ENCODE measurements at regions not wholly inside any gene's neighbourhood (a gene's known extent, or its start where the extent isn't known, plus 50 kb on each side); places are given as distances from the start of the nearest gene placed in this dataset.

DNA sequence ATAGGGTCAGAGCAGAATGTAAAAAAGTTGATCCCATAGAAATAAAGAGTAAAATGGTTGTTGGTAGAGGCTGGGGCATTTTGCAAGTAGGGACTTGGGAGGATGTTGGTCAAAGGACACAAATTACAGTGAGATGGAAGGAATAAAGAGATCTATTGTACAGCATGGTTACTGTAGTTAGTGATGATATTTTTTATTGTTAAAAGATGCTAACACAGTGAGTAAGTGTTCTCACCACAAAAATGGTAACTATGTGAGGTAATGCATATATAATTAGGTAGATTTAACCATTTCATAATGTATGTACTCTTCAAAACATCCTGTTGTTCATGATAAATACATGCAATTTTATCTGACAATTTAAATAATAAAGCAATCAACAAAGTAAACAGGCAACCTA lies 280.7 kb upstream of the MAGI2 start:
- DNase-seq (ENCODE audit: low read depth): no peak
- TF ChIP-seq, protein P1, sequence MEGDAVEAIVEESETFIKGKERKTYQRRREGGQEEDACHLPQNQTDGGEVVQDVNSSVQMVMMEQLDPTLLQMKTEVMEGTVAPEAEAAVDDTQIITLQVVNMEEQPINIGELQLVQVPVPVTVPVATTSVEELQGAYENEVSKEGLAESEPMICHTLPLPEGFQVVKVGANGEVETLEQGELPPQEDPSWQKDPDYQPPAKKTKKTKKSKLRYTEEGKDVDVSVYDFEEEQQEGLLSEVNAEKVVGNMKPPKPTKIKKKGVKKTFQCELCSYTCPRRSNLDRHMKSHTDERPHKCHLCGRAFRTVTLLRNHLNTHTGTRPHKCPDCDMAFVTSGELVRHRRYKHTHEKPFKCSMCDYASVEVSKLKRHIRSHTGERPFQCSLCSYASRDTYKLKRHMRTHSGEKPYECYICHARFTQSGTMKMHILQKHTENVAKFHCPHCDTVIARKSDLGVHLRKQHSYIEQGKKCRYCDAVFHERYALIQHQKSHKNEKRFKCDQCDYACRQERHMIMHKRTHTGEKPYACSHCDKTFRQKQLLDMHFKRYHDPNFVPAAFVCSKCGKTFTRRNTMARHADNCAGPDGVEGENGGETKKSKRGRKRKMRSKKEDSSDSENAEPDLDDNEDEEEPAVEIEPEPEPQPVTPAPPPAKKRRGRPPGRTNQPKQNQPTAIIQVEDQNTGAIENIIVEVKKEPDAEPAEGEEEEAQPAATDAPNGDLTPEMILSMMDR (IDR thresholded peaks at IDR 0.05; ENCODE audit: insufficient read depth, low read depth, low read length): no peak
- H3K4me3 ChIP-seq (ENCODE audit: low read depth, low read length): no peak overlapping the region

DNA sequence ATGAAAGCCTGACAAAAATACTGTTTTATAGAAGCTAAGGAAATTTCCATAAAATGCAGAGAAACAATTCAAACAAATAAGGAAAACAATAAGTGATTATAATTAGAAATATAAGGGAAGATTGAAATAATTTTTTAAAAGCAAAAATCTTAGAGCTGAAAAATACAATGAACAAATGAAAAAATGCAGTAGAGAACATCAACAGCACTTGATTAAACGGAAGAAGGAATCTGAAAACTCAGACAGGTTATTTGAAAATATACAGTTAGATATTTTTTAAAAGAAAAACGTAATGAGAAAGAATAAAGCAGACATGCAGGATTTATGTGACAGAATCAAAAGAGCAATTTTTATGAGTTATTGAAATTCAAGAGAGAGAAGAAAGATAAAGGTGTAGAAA lies 279.1 kb upstream of the MAGI2 start:
- H3K4me3 ChIP-seq (ENCODE audit: low read depth, low read length): no peak overlapping the region
- no peak for DNase-seq (ENCODE audit: low read depth)
- TF ChIP-seq, protein P1 (IDR thresholded peaks at IDR 0.05; ENCODE audit: insufficient read depth, low read depth, low read length): no peak

DNA sequence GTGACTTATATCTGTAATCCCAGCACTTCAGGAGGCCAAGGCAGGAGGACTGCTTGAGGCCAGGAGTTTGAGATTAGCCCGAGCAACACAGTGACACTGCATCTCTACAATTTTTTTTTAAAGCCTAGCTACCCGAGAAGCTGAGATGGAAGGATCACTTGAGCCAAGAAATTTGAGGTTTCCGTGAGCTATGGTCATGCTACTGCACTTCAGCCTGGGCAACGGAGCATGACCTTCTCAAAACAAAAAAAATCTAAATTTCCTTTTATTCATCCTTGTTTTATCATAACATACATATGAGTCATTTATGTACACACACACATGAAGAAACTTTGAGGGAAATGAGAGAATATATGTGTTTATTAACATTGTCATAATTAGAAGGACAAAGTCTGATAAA lies 277.5 kb upstream of the MAGI2 start:
- DNase-seq (ENCODE audit: low read depth): no peak
- no peak overlapping the region for H3K4me3 ChIP-seq (ENCODE audit: low read depth, low read length)
- TF ChIP-seq, protein P1 (IDR thresholded peaks at IDR 0.05; ENCODE audit: insufficient read depth, low read depth, low read length): no peak

DNA sequence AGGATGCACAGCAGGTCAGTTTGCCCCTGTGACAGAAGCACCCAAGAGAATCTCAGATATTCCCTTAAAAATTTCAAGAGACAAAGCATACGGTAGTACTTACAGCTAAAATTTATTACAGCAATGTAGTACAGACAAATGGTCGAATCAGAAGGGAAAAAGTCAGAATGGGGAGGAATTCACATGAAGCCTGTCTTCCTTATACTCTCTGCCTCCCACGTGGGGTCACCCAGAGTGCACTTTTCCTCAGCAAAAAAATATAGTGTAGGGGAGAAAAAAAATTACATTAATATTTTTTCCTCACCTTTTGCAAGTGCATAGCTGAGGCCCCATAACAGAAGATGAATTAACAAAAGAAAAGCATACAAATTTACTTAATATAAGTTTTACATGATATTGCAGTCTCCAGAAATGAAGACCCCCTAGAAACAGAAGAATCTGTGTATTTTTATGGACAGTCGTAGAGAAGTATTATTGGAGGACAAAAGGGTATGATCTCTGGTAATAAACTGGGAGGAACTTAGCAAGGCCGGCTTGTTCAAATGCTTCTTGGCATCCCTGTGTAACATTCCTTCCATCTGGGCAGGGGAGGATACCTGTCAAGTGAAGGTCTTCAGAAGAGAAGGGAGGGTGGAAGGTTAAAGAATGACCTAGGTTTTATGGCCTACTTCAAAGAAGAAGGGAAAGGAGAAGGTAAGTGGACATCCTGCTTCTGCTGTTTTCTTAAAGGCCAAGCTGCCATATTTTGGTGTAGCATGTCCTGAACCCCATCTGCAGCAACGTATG lies 270.6 kb upstream of the MAGI2 start:
- no peak overlapping the region for H3K4me3 ChIP-seq (ENCODE audit: low read depth, low read length)
- TF ChIP-seq, protein P1 (IDR thresholded peaks at IDR 0.05; ENCODE audit: insufficient read depth, low read depth, low read length): no peak
- no peak for DNase-seq (ENCODE audit: low read depth)

DNA sequence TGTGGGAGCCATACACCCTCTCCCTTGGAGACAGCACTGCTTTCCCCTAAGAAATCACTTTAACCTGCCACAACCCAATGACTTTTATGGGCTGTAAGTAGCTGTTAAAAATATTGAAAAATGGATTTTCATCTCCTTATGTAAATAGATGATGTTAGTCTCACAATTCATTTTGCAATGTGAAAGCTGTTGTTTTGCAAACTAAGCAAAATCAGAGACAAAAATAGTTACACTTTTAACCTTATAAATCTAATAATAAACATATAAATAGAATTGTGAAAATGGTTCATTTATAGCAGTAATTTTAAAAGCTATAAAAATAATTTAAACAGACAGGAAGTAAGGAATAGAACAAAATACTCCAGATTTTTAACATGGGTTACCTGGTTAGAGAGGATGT lies 268.8 kb upstream of the MAGI2 start:
- no peak for DNase-seq (ENCODE audit: low read depth)
- H3K4me3 ChIP-seq (ENCODE audit: low read depth, low read length): no peak overlapping the region
- TF ChIP-seq, protein P1 (IDR thresholded peaks at IDR 0.05; ENCODE audit: insufficient read depth, low read depth, low read length): no peak

DNA sequence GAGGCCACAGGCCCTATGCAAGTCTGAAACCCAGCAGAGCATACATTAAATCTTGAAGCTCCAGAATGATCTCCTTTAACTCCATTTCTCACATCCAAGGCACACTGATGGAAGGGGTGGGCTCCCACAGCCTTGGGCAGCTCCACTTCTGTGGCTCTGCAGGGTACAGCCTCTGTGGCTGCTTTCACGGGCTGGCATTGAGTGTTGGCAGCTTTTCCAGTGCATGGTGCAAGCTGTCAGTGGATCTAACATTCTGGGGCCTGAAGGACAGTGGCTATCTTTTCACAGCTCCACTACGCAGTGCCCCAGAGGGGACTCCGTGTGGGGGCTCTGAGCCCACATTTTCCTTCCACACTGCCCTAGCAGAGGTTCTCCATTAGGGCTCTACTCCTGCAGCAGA lies 265.7 kb upstream of the MAGI2 start:
- TF ChIP-seq, protein P1 (IDR thresholded peaks at IDR 0.05; ENCODE audit: insufficient read depth, low read depth, low read length): no peak
- DNase-seq (ENCODE audit: low read depth): no peak
- no peak overlapping the region for H3K4me3 ChIP-seq (ENCODE audit: low read depth, low read length)

DNA sequence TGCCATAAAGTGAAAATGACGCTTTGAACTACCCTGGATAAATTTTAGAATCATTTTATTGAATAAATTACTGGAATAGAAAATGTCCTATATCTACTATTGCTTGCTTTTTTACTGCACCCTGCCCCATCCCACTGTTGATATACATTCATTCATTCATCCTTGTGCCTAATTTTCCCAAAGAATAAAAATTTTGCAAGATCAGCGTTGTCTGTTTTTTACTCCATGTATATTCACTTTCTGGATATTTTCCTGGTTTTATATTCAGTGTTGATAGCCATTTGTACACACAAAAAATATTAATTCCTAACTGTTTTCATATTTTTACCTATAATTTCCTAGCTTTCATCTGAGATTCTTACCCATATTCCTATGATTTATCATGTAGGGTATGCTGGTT lies 262.9 kb upstream of the MAGI2 start:
- TF ChIP-seq, protein P1 (IDR thresholded peaks at IDR 0.05; ENCODE audit: insufficient read depth, low read depth, low read length): no peak
- no peak for DNase-seq (ENCODE audit: low read depth)
- no peak overlapping the region for H3K4me3 ChIP-seq (ENCODE audit: low read depth, low read length)
